Adrenal gland (tissue), 5 donors: ENCODE measurements at regions not wholly inside any gene's neighbourhood (a gene's known extent, or its start where the extent isn't known, plus 50 kb on each side); places are given as distances from the start of the nearest gene placed in this dataset.

Experiments used
- POLR2A ChIP-seq, 2 donors: fragments of 450-650 bp; IDR thresholded peaks; one replicate each; pipeline ENCODE4 v1.6.1; 2017; ENCODE audit warnings: antibody characterized with exemption in 2 of 2, mild to moderate bottlenecking in 2 of 2, moderate library complexity in 1 of 2
- TF ChIP-seq, protein P1 (sequence below), 6 experiments: fragments of 450-650 bp in 4 of 6; fragments of 200-600 bp in 2 of 6; sonication (generic) in 1 of 6; IDR thresholded peaks; 1 replicate in 5 of 6; 2 replicates in 1 of 6; pipeline versions ENCODE4 v1.5.1 to v1.8.0; 2016 to 2021; ENCODE audit warnings: antibody characterized with exemption in 6 of 6, mild to moderate bottlenecking in 2 of 6, moderate library complexity in 1 of 6
- donor health status: DM: no; HTN: no; CAD: no.

DNA sequence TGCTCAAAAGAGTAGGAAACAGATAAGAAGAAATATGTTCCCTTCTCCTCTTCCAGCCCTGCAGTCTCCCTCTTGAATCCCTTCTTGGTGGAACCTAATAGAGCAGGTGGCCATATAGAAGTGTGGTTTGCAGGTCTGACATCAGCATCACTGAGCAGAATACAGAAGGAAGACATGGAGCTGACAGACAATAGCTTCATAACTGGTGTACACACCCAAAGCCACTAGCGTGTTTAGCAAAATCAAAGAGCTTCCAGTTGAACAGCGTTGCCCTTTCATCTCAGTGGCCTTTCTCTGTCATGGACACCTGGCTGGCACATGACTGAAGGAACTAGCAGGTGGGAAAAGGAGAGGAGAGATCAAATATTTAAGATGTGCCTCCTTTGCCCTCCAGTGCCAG, 245.5 kb downstream of the BAMBI start:
- TF ChIP-seq, protein P1, sequence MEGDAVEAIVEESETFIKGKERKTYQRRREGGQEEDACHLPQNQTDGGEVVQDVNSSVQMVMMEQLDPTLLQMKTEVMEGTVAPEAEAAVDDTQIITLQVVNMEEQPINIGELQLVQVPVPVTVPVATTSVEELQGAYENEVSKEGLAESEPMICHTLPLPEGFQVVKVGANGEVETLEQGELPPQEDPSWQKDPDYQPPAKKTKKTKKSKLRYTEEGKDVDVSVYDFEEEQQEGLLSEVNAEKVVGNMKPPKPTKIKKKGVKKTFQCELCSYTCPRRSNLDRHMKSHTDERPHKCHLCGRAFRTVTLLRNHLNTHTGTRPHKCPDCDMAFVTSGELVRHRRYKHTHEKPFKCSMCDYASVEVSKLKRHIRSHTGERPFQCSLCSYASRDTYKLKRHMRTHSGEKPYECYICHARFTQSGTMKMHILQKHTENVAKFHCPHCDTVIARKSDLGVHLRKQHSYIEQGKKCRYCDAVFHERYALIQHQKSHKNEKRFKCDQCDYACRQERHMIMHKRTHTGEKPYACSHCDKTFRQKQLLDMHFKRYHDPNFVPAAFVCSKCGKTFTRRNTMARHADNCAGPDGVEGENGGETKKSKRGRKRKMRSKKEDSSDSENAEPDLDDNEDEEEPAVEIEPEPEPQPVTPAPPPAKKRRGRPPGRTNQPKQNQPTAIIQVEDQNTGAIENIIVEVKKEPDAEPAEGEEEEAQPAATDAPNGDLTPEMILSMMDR (IDR thresholded peaks at IDR 0.05), result no peak
- TF ChIP-seq POLR2A (IDR thresholded peaks at IDR 0.05), result no peak
